Liver (tissue), 8 donors: ENCODE measurements at regions not wholly inside any gene's neighbourhood (a gene's known extent, or its start where the extent isn't known, plus 50 kb on each side); places are given as distances from the start of the nearest gene placed in this dataset.

Source experiments
- DNase-seq: peaks from one replicate; pipeline ENCODE4 v3.0.0-alpha.2; 2017; ENCODE audit warnings: low spot score
- H3K27ac ChIP-seq, 2 donors: one replicate each; pipeline ENCODE4 v1.7.0; 2013; ENCODE audit warnings: inconsistent platforms in 2 of 2, low read length in 2 of 2, control low read depth in 1 of 2, low read depth in 1 of 2, mild to moderate bottlenecking in 1 of 2
- H3K27me3 ChIP-seq, 4 donors: one replicate each; pipeline versions ENCODE4 v1.6.1 to v1.7.0; 2013; ENCODE audit warnings: low read length in 3 of 4, inconsistent platforms in 1 of 4, mild to moderate bottlenecking in 1 of 4, moderate library complexity in 1 of 4; ENCODE audit not compliant: control insufficient read depth in 4 of 4, insufficient read depth in 4 of 4
- H3K36me3 ChIP-seq, 4 donors: one replicate each; pipeline versions ENCODE4 v1.6.1 to v1.7.0; 2013; ENCODE audit warnings: low read length in 3 of 4, mild to moderate bottlenecking in 3 of 4, low read depth in 1 of 4, moderate library complexity in 1 of 4; ENCODE audit not compliant: control insufficient read depth in 4 of 4, insufficient read depth in 3 of 4
- H3K4me1 ChIP-seq, 4 donors: one replicate each; pipeline versions ENCODE4 v1.6.1 to v1.7.0; 2013; ENCODE audit warnings: low read length in 3 of 4, mild to moderate bottlenecking in 3 of 4, moderate library complexity in 1 of 4; ENCODE audit not compliant: control insufficient read depth in 4 of 4, insufficient read depth in 4 of 4
- H3K4me3 ChIP-seq, 3 donors: one replicate each; pipeline versions ENCODE4 v1.6.1 to v1.7.0; 2013; ENCODE audit warnings: low read length in 3 of 3, control low read depth in 1 of 3, low read depth in 1 of 3, mild to moderate bottlenecking in 1 of 3
- H3K9ac ChIP-seq, 2 donors: one replicate each; pipeline ENCODE4 v1.7.0; 2013; ENCODE audit warnings: low read length in 2 of 2, mild to moderate bottlenecking in 2 of 2, moderate library complexity in 2 of 2, control low read depth in 1 of 2, low read depth in 1 of 2
- H3K9me3 ChIP-seq, 4 donors: one replicate each; pipeline versions ENCODE4 v1.6.1 to v1.7.0; 2013; ENCODE audit warnings: low read length in 3 of 4; ENCODE audit not compliant: control insufficient read depth in 4 of 4
- ATF3 ChIP-seq: IDR thresholded peaks from 2 replicates; pipeline ENCODE4 v1.6.1; 2016; ENCODE audit warnings: antibody characterized with exemption
- CTCF ChIP-seq: fragments of 150-350 bp; IDR thresholded peaks from 2 replicates; pipeline ENCODE4 v1.5.1; 2017; ENCODE audit warnings: improper control_type of control experiment, low read depth, low read length; ENCODE audit not compliant: missing input control
- EGR1 ChIP-seq, 2 donors: IDR thresholded peaks; 2 replicates each; pipeline ENCODE4 v1.6.1; 2016 to 2018; ENCODE audit warnings: antibody characterized with exemption in 2 of 2, low read depth in 2 of 2
- FOXA1 ChIP-seq: IDR thresholded peaks from 2 replicates; pipeline ENCODE4 v1.6.1; 2016; ENCODE audit warnings: antibody characterized with exemption
- FOXA2 ChIP-seq: IDR thresholded peaks from 2 replicates; pipeline ENCODE4 v1.6.1; 2016; ENCODE audit warnings: antibody characterized with exemption
- GABPA ChIP-seq, 2 donors: IDR thresholded peaks in 1 of 2; conservative IDR thresholded peaks in 1 of 2; 2 replicates each; pipeline ENCODE4 v1.6.1; 2016; ENCODE audit warnings: antibody characterized with exemption in 2 of 2, mild to moderate bottlenecking in 1 of 2, moderate library complexity in 1 of 2
- HNF4A ChIP-seq, 2 donors: conservative IDR thresholded peaks; 2 replicates each; pipeline ENCODE4 v1.6.1; 2016; ENCODE audit warnings: antibody characterized with exemption in 2 of 2, mild to moderate bottlenecking in 2 of 2
- HNF4G ChIP-seq: IDR thresholded peaks from 2 replicates; pipeline ENCODE4 v1.6.1; 2016; ENCODE audit warnings: antibody characterized with exemption
- JUND ChIP-seq, 2 donors: IDR thresholded peaks; 2 replicates each; pipeline ENCODE4 v1.6.1; 2016; ENCODE audit warnings: antibody characterized with exemption in 2 of 2
- MAX ChIP-seq: IDR thresholded peaks from 2 replicates; pipeline ENCODE4 v1.6.1; 2016; ENCODE audit warnings: antibody characterized with exemption
- NR2F2 ChIP-seq: IDR thresholded peaks from 2 replicates; pipeline ENCODE4 v1.6.1; 2016; ENCODE audit warnings: antibody characterized with exemption
- RAD21 ChIP-seq, 2 donors: IDR thresholded peaks; 2 replicates each; pipeline ENCODE4 v1.6.1; 2016; ENCODE audit warnings: antibody characterized with exemption in 2 of 2, mild to moderate bottlenecking in 2 of 2
- REST ChIP-seq: IDR thresholded peaks from 2 replicates; pipeline ENCODE4 v1.6.1; 2016; ENCODE audit warnings: antibody characterized with exemption, mild to moderate bottlenecking
- RXRA ChIP-seq, 2 donors: IDR thresholded peaks; 2 replicates each; pipeline ENCODE4 v1.6.1; 2017 to 2018; ENCODE audit warnings: antibody characterized with exemption in 2 of 2, mild to moderate bottlenecking in 1 of 2
- SP1 ChIP-seq: IDR thresholded peaks from 2 replicates; pipeline ENCODE4 v1.6.1; 2018; ENCODE audit warnings: antibody characterized with exemption, mild to moderate bottlenecking
- TAF1 ChIP-seq: conservative IDR thresholded peaks from 2 replicates; pipeline ENCODE4 v1.6.1; 2016; ENCODE audit warnings: antibody characterized with exemption, mild to moderate bottlenecking
- YY1 ChIP-seq: IDR thresholded peaks from 2 replicates; pipeline ENCODE4 v1.6.1; 2016; ENCODE audit warnings: antibody characterized with exemption, mild to moderate bottlenecking
- ZBTB33 ChIP-seq: IDR thresholded peaks from 2 replicates; pipeline ENCODE4 v1.6.1; 2016; ENCODE audit warnings: antibody characterized with exemption
- WGBS: extraction: QIAGEN DNeasy Blood & Tissue Kit; methylation state at CpG from one replicate; pipeline ENCODE4 v1.1.7; 2013; 5-methylcytosine and 5-hydroxymethylcytosine counted together
- donor health status: healthy.
- donor health status: healthy.
- donor health status: healthy.
- donor health status: healthy.
- donor health status: healthy.

GRCh38 chr2:53131416-53131815 is 636.2 kb upstream of the CHAC2 start:
- no peaks in the 10 kb centered on the region for H3K9me3 ChIP-seq
- TF ChIP-seq ATF3 (no peak), NR2F2 (no peak), FOXA2 (no peak), TAF1 (no peak), ZBTB33 (no peak), RXRA (IDR thresholded peaks at IDR 0.05) (no peak), SP1 (no peak), CTCF (no peak), RAD21 (IDR thresholded peaks at IDR 0.05) (no peak), JUND (IDR thresholded peaks at IDR 0.05) (no peak), EGR1 (IDR thresholded peaks at IDR 0.05; ENCODE audit: low read depth in 2 of 2) (no peak), FOXA1 (no peak), YY1 (no peak), GABPA (IDR thresholded peaks at IDR 0.05 in 1 of 2, conservative IDR thresholded peaks at IDR 0.05 in 1 of 2) (no peak)
- 78% methylated on average over 1 of the region's 1 CpG for WGBS
- H3K4me1 ChIP-seq = no peaks in the 10 kb centered on the region
- H3K36me3 ChIP-seq = no peaks in the 10 kb centered on the region
- no peak for DNase-seq
- H3K9ac ChIP-seq = no peak overlapping the region
- no peak overlapping the region for H3K4me3 ChIP-seq
- H3K27ac ChIP-seq = no peak overlapping the region
- H3K27me3 ChIP-seq = peaks cover 0 to 3% (median 0%) of the 10 kb centered on the region in 4 donors

- no peaks in the 10 kb centered on the region for H3K9me3 ChIP-seq
- WGBS = 88% methylated on average over 5 of the region's 5 CpGs
- no peak overlapping the region for H3K9ac ChIP-seq
- H3K27ac ChIP-seq = no peak overlapping the region
- no peak overlapping the region for H3K4me3 ChIP-seq
- TF ChIP-seq HNF4G (no peak), JUND (IDR thresholded peaks at IDR 0.05) (no peak), NR2F2 (no peak), FOXA1 (no peak), ATF3 (no peak), FOXA2 (no peak), GABPA (IDR thresholded peaks at IDR 0.05 in 1 of 2, conservative IDR thresholded peaks at IDR 0.05 in 1 of 2) (no peak), YY1 (no peak), EGR1 (IDR thresholded peaks at IDR 0.05; ENCODE audit: low read depth in 2 of 2) (no peak), ZBTB33 (no peak), HNF4A (conservative IDR thresholded peaks at IDR 0.05) (no peak), RAD21 (IDR thresholded peaks at IDR 0.05) (no peak), RXRA (IDR thresholded peaks at IDR 0.05) (no peak), MAX (no peak), SP1 (no peak), TAF1 (no peak), REST (no peak), CTCF (no peak)
- H3K4me1 ChIP-seq = no peaks in the 10 kb centered on the region
- no peak for DNase-seq
- peaks cover 0 to 3% (median 0%) of the 10 kb centered on the region in 4 donors for H3K27me3 ChIP-seq
- no peaks in the 10 kb centered on the region for H3K36me3 ChIP-seq
Measured at GRCh38 chr2:53130441-53130943, 637.1 kb upstream of the CHAC2 start.
